Muscle layer of duodenum (tissue), 2 donors: ENCODE measurements at regions not wholly inside any gene's neighbourhood (a gene's known extent, or its start where the extent isn't known, plus 50 kb on each side); places are given as distances from the start of the nearest gene placed in this dataset.
"Not testable (repeated sequence)": the region's sequence is repeated elsewhere in the genome, so short reads cannot be mapped to it uniquely, and the experiment has no call there.

ENCODE experiments used
- H3K27ac ChIP-seq: one replicate; pipeline ENCODE4 v1.7.0; 2013; ENCODE audit warnings: mild to moderate bottlenecking, low read length
- H3K27me3 ChIP-seq: one replicate; pipeline ENCODE4 v1.7.0; 2013; ENCODE audit warnings: low read depth, mild to moderate bottlenecking, control low read depth, low read length
- H3K36me3 ChIP-seq, 2 donors: one replicate each; pipeline ENCODE4 v1.7.0; 2013; ENCODE audit warnings: low read length in 2 of 2, control low read depth in 1 of 2, mild to moderate bottlenecking in 1 of 2; ENCODE audit not compliant: insufficient read depth in 2 of 2, control insufficient read depth in 1 of 2
- H3K4me1 ChIP-seq, 2 donors: one replicate each; pipeline ENCODE4 v1.7.0; 2013; ENCODE audit warnings: low read length in 2 of 2, mild to moderate bottlenecking in 2 of 2, control low read depth in 1 of 2, moderate library complexity in 1 of 2; ENCODE audit not compliant: insufficient read depth in 2 of 2, control insufficient read depth in 1 of 2
- H3K4me3 ChIP-seq, 2 donors: one replicate each; pipeline ENCODE4 v1.7.0; 2013; ENCODE audit warnings: low read length in 2 of 2, low read depth in 1 of 2, mild to moderate bottlenecking in 1 of 2
- H3K9me3 ChIP-seq, 2 donors: one replicate each; pipeline ENCODE4 v1.7.0; 2013; ENCODE audit warnings: low read length in 2 of 2, control low read depth in 1 of 2, mild to moderate bottlenecking in 1 of 2; ENCODE audit not compliant: control insufficient read depth in 1 of 2
- donor health status: healthy.

DNA sequence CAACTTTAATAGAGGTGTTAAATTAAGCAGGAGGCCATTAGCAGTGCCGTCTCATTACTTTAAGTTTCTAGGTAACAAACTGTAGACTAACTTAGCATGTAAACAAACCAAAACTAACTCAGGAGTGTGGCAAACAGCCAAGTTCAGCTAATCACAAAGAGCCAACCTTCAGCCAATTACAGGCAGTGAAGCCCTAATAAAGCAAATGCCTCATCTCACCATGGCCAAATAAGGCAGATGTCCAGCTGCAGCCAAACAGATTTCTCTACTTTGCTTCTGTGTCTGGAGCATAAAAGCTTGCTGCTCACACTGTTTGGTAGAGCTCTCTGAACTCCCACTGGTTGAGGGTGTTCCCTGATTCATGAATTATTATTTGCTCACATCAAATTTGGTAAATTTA is 835.4 kb upstream of the GBE1 start:
- H3K9me3 ChIP-seq, result peaks cover 0 to 17% of the 10 kb centered on the region in 2 donors
- no peak overlapping the region for H3K27ac ChIP-seq
- no peak overlapping the region for H3K4me3 ChIP-seq
- H3K4me1 ChIP-seq, result no peaks in the 10 kb centered on the region
- H3K36me3 ChIP-seq, result no peaks in the 10 kb centered on the region
- no peaks in the 10 kb centered on the region for H3K27me3 ChIP-seq

DNA sequence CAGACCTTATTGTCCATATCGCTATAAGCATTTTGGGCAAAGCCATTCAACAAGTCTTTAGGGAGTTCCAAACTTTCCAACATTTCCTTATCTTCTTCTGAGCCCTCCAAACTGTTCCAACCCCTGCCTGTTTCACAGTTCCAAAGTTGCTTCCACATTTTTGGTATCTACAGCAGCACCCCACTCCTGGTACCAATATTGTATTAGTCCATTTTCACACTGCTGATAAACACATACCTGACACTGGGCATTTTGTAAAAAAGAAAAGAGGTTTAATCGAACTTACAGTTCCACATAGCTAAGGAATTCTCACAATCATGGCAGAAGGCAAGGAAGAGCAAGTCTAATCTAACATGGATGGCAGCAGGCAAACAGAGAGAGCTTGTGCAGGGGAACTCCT is 834.1 kb upstream of the GBE1 start:
- Histone ChIP-seq H3K27me3 (no peaks in the 10 kb centered on the region), H3K4me3 (no peak overlapping the region), H3K27ac (no peak overlapping the region), H3K9me3 (peaks cover 0 to 17% of the 10 kb centered on the region in 2 donors), H3K4me1 (no peaks in the 10 kb centered on the region), H3K36me3 (no peaks in the 10 kb centered on the region)

DNA sequence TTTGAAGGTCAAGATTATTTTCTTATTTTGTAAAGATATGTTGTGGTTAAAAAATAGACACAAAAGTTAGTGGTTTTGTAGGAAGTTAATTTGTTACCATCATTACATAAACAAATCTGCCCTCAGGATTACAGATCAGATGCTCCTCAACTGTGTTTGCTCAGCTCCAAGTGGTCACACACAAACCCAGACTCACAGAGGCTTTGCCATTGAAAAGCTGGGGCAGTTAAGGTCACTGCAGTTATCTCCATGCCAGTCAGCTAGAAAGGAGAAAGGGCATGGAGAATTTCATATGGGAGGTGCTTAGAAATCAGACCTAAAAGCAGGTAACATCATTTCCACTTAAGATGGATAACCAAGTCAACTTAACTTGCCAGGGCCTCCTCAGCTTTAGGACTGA is 825.7 kb upstream of the GBE1 start:
- Histone ChIP-seq H3K27ac (no peak overlapping the region), H3K9me3 (no peaks in the 10 kb centered on the region), H3K27me3 (no peaks in the 10 kb centered on the region), H3K36me3 (no peaks in the 10 kb centered on the region), H3K4me1 (no peaks in the 10 kb centered on the region), H3K4me3 (no peak overlapping the region)

DNA sequence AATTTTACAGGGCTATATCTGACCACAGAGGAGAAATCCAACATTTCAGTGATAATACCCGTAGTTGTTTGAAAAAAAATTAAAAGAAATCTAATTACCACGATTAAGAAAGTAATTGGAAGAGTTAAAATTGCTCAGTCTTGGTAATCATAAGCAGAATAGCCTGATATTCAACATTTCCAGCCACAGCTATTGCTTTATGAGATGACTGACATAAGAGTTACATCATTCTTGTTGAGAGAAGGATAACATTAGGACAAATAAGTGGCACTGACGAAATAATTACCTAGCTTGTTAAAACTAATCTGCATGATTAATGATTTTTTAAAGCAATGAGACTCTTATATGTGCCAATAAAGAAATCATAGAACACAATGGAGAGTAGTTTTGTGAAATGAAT is 825.0 kb upstream of the GBE1 start:
- no peak overlapping the region for H3K27ac ChIP-seq
- H3K9me3 ChIP-seq, result no peaks in the 10 kb centered on the region
- H3K27me3 ChIP-seq, result no peaks in the 10 kb centered on the region
- H3K4me3 ChIP-seq, result no peak overlapping the region
- no peaks in the 10 kb centered on the region for H3K4me1 ChIP-seq
- no peaks in the 10 kb centered on the region for H3K36me3 ChIP-seq

DNA sequence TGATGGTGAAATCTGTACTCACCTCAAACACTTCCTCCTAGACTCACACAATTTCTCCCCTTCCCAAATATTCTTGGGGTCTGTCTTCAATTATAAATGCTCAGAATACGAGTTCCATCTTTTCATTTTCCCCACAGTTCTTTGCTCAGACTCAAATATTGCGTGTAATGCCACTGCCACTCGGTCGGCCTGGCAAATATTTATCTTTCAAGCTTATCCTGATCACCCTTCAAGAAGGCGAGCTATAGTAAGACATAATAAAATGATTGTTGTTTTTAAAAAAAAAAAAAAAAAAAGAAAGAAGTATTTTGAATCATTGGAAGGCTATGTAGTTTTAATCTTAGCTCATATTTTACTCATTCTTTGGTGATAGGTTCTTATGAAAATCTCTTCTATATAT is 824.6 kb upstream of the GBE1 start:
- not testable (repeated sequence) for H3K27ac ChIP-seq, H3K4me3 ChIP-seq, H3K9me3 ChIP-seq, H3K36me3 ChIP-seq, H3K27me3 ChIP-seq, H3K4me1 ChIP-seq

DNA sequence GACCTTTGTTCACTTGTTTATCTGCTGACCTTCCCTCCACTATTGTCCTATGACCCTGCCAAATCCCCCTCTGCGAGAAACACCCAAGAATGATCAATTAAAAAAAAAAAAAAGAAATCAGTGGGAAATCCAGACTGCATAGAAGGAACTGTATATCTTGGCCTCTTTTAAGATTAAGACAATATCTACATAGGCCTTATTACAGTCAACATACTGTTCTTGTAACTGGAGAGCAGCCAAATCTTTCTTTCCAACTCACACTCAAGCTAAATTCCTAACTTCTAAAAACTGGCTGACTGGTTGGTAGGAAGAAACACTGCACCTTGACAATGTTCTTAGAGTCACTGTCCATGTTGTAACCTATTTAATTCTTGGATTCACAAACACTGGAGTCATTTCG is 824.1 kb upstream of the GBE1 start:
- not testable (repeated sequence) for H3K27me3 ChIP-seq, H3K4me1 ChIP-seq, H3K27ac ChIP-seq, H3K9me3 ChIP-seq, H3K4me3 ChIP-seq, H3K36me3 ChIP-seq

DNA sequence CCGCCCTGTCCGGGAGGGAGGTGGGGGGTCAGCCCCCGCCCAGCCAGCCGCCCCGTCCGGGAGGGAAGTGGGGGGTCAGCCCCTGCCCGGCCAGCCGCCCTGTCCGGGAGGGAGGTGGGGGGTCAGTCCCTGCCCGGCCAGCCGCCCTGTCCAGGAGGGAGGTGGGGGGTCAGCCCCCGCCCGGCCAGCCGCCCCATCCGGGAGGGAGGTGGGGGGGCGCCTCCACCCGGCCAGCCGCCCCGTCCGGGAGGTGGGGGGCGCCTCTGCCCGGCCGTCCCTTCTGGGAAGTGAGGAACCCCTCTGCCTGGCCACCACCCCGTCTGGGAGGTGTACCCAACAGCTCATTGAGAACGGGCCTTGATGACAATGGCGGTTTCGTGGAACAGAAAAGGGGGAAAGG is 823.4 kb upstream of the GBE1 start:
- not testable (repeated sequence) for H3K9me3 ChIP-seq, H3K27me3 ChIP-seq, H3K36me3 ChIP-seq, H3K4me1 ChIP-seq, H3K4me3 ChIP-seq, H3K27ac ChIP-seq

DNA sequence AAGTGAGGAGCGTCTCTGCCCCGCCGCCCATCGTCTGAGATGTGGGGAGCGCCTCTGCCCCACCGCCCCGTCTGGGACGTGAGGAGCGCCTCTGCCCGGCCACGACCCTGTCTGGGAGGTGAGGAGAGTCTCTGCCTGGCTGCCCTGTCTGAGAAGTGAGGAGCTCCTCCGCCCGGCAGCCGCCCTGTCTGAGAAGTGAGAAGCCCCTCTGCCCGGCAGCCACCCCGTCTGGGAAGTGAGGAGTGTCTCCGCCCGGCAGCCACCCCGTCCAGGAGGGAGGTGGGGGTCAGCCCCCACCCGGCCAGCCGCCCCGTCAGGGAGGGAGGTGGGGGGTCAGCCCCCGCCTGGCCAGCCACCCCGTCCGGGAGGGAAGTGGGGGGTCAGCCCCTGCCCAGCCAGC is 823.0 kb upstream of the GBE1 start:
- H3K36me3 ChIP-seq, H3K4me1 ChIP-seq, H3K27me3 ChIP-seq, H3K9me3 ChIP-seq, H3K4me3 ChIP-seq, H3K27ac ChIP-seq: not testable (repeated sequence)

DNA sequence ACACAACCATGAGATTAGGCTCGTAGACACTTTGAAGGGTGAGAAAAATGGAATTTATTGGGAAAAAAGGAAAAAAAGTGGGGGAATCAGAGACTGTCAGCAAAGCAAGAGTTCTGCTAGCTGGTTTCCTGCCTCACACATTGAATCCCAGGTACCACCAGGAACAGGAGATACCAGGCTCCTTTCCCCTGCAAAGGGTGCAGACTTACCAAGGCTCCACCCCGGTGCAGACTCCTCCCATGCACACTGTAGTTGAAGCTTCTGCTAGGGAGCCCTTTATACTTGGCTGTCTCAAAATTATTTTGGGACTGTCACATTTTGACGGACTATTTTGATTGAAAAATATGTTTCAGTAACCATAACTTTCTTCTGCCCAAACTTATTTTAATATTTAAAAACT is 819.9 kb upstream of the GBE1 start:
- H3K9me3 ChIP-seq, result no peaks in the 10 kb centered on the region
- H3K36me3 ChIP-seq, result no peaks in the 10 kb centered on the region
- no peaks in the 10 kb centered on the region for H3K4me1 ChIP-seq
- H3K4me3 ChIP-seq, result no peak overlapping the region
- no peak overlapping the region for H3K27ac ChIP-seq
- no peaks in the 10 kb centered on the region for H3K27me3 ChIP-seq

DNA sequence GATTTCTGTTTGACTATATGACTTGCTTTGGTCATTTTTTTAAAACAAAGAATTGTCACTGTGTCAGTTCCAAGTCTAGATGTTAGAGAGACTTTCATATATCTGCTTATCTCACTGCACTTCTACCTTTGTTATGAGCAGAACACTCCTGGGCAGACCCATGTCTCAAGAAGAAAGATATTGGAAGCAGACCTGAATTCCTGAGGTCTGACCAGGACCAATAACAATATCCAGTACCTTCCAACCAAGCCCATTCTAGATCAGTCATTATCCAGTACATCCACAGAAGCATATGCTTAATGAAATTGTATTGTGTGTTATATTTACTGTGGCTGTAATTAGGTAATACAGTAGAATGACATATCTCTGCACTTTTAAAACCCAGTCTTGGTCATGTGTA is 811.3 kb upstream of the GBE1 start:
- H3K36me3 ChIP-seq, result no peaks in the 10 kb centered on the region
- no peak overlapping the region for H3K4me3 ChIP-seq
- no peaks in the 10 kb centered on the region for H3K27me3 ChIP-seq
- no peak overlapping the region for H3K27ac ChIP-seq
- H3K4me1 ChIP-seq, result no peaks in the 10 kb centered on the region
- no peaks in the 10 kb centered on the region for H3K9me3 ChIP-seq

DNA sequence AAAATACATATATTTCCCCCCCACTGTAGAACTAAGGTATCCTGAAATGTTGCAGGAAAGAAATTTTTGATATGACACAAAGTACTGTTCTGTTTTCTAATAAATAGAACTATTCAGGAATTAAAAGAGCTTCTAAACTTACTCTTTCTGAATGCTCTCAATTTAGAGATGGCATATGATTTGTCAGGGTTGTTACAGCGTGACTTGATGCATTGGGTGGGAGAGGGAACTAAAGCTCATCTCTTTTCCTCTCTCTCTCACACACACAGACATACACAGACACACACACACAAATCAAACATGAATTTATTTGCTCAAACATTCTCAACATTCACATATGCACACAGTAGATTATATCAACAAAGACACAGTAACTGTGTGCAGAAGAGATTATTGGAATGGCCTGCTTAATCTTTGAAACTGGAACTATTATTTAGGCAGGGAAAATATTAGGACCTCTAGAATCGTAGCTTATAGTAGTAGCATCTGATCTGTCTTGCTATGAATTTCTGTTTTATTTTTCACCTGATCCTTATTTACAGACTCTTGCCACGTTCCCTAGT is 807.4 kb upstream of the GBE1 start:
- Histone ChIP-seq H3K36me3 (no peaks in the 10 kb centered on the region), H3K4me3 (no peak overlapping the region), H3K27ac (no peak overlapping the region), H3K4me1 (no peaks in the 10 kb centered on the region), H3K27me3 (no peaks in the 10 kb centered on the region), H3K9me3 (no peaks in the 10 kb centered on the region)

DNA sequence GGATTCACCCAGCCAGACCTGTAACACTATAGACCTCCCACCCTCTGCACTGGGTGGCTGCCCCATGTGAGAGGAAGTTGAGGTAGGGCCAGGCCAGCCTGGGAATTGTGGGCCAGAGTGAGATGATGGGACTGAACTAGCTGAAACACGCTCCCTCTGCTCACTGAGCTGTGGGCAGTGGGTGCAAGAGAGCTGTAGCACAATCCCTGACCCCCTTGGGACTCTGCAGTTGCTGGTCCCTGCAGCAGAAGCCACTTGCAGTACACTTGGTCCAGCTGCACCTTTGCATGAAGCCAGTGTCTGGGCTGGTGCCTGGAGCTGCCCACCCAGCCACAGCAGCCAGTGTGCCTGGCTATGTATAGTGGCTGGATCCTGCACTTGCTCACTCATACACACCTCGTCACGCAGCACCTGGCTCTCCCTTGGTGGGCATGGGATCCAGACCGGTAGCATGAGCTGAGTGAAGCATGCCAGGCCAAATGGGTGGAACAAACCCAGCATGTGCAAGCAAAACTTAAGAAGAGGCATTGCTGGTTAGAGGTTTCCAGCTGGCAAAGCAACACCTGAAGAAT is 805.7 kb upstream of the GBE1 start:
- Histone ChIP-seq H3K9me3 (no peaks in the 10 kb centered on the region), H3K27ac (no peak overlapping the region), H3K27me3 (no peaks in the 10 kb centered on the region), H3K4me1 (no peaks in the 10 kb centered on the region), H3K4me3 (no peak overlapping the region), H3K36me3 (no peaks in the 10 kb centered on the region)
